ENCODE measurements at regions not wholly inside any gene's neighbourhood (a gene's known extent, or its start where the extent isn't known, plus 50 kb on each side); places are given as distances from the start of the nearest gene placed in this dataset.

- no peak for TF ChIP-seq ZNF462 (CRISPR knock-in tag; IDR thresholded peaks at IDR 0.05)
These were observed 62.0 kb upstream of the MGAT5 start (continued) for GRCh38 chr2:134191835-134192234.

DNA sequence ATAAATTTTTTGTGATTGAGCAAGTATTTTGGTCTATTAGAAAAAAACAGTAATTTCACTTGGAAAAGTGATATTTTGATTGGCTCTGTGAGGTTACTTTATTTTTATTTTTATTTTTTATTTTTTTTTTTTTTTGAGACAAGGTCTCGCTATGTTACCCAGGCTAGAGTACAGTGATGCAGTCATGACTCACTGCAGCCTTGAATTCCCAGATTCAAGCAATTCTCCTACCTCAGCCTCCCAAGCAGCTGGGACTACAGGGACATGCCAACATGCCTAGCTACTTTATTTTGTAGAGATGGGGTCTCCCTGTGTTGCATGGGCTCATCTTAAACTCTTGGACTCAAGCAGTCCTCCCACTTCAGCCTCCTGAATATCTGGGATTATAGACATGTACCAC is 60.9 kb upstream of the MGAT5 start:
- no peak for DNase-seq (ENCODE audit: low spot score)
- no peaks in the 10 kb centered on the region for H3F3A ChIP-seq (replicated peaks; ENCODE audit: low read depth)
- H2AFZ ChIP-seq: no peak overlapping the region
- no peak for ATAC-seq
- H3K4me1 Mint-ChIP-seq: peaks cover 27% of the 10 kb centered on the region
- H3K4me3 ChIP-seq: no peak overlapping the region
- H4K20me1 ChIP-seq (replicated peaks; ENCODE audit: insufficient read depth): peaks cover 5% of the 10 kb centered on the region
- peaks cover 5% of the 10 kb centered on the region; the same call in 1 of the 2 replicates for H3K9me2 ChIP-seq (ENCODE audit: insufficient read depth)
- no peak overlapping the region for H3K4me2 ChIP-seq
- no peak overlapping the region for H3K27ac Mint-ChIP-seq
- H3K4me3 Mint-ChIP-seq: no peak overlapping the region
- H3K27ac ChIP-seq (ENCODE audit: low read depth): no peak overlapping the region
- H3K79me2 ChIP-seq (replicated peaks; ENCODE audit: insufficient read depth): peaks cover 64% of the 10 kb centered on the region
- H3K36me3 ChIP-seq (ENCODE audit: insufficient read depth): no peaks in the 10 kb centered on the region
- H3K4me1 ChIP-seq (ENCODE audit: insufficient read depth): peaks cover 2% of the 10 kb centered on the region; the same call in 1 of the 2 replicates
- H3K27me3 ChIP-seq (ENCODE audit: insufficient read depth): no peaks in the 10 kb centered on the region
- H3K27me3 Mint-ChIP-seq (ENCODE audit: insufficient read depth, low read depth, poor library complexity): no peaks in the 10 kb centered on the region
- peaks cover 4% of the 10 kb centered on the region; the same call in 2 of the 3 replicates for H3K9me3 Mint-ChIP-seq
- peaks cover 7% of the 10 kb centered on the region; the same call in 2 of the 3 replicates for H3K36me3 Mint-ChIP-seq (ENCODE audit: low read depth)
- TF ChIP-seq POLR2AphosphoS5 (IDR thresholded peaks at IDR 0.05; ENCODE audit: low read depth) (no peak), STAT1 (IDR thresholded peaks at IDR 0.05; ENCODE audit: unreplicated experiment) (no peak), EZH2phosphoT487 (IDR thresholded peaks at IDR 0.05; ENCODE audit: unreplicated experiment) (no peak), ZNF331 (CRISPR knock-in tag; IDR thresholded peaks at IDR 0.05; ENCODE audit: low read depth) (no peak), CREB1 (CRISPR knock-in tag; IDR thresholded peaks at IDR 0.05; ENCODE audit: low read depth) (no peak), ZNF462 (CRISPR knock-in tag; IDR thresholded peaks at IDR 0.05) (no peak), JUNB (IDR thresholded peaks at IDR 0.05; ENCODE audit: unreplicated experiment) (no peak), ETS1 (IDR thresholded peaks at IDR 0.05) (no peak)

All from GM23338 (cell line).